ENCODE measurements at regions not wholly inside any gene's neighbourhood (a gene's known extent, or its start where the extent isn't known, plus 50 kb on each side); places are given as distances from the start of the nearest gene placed in this dataset.
"Not testable (repeated sequence)": the region's sequence is repeated elsewhere in the genome, so short reads cannot be mapped to it uniquely, and the experiment has no call there.

- TF ChIP-seq MYC (IDR thresholded peaks at IDR 0.05; ENCODE audit: borderline replicate concordance, low read length) (no peak), HOXB5 (CRISPR knock-in tag; IDR thresholded peaks at IDR 0.05) (no peak)
Measured at GRCh38 chr4:12924728-12925320, 559.3 kb downstream of the RAB28 start (continued).

- POLR2A ChIA-PET: no interaction called here
- H3K4me1 ChIP-seq: no peaks in the 10 kb centered on the region
- H3K4me3 ChIP-seq: no peak overlapping the region
- H3K27ac ChIP-seq: no peak overlapping the region
- H3K4me2 ChIP-seq: no peak overlapping the region
- H3K9me3 ChIP-seq: no peaks in the 10 kb centered on the region
- DNase-seq (ENCODE audit: low read depth in 1 of 2, low spot score in 1 of 2) (no peak), ATAC-seq (no peak), FAIRE-seq (no peak)
- TF ChIP-seq ZFP36 (IDR thresholded peaks at IDR 0.05; ENCODE audit: borderline replicate concordance, partially characterized antibody) (no peak), E2F6 (IDR thresholded peaks at IDR 0.05; ENCODE audit: borderline replicate concordance, low read depth) (no peak)
- CTCF ChIA-PET: no interaction called here
- WGBS (ENCODE audit: missing lambda C conversion rate): 6% methylated on average over 4 of the region's 4 CpGs
Measured at GRCh38 chr4:12924253-12924652, 559.9 kb downstream of the RAB28 start.

GRCh38 chr4:12912896-12913418 lies 571.2 kb downstream of the RAB28 start:
- WGBS (ENCODE audit: missing lambda C conversion rate): no CpG with 5 or more reads among the region's 2 CpGs
- ChIA-PET POLR2A (no interaction called here), CTCF (interaction anchor here (0.6 kb wide), 1 partner anchor 715 kb away, joined by 3 read pairs; no protein-coding TSS in a partner anchor)
- Histone ChIP-seq H3K4me2 (no peak overlapping the region), H3K4me1 (no peaks in the 10 kb centered on the region), H3K4me3 (no peak overlapping the region), H3K27ac (no peak overlapping the region), H3K9me3 (no peaks in the 10 kb centered on the region)
- no peak for ATAC-seq
- DNase-seq (ENCODE audit: low read depth in 1 of 2, low spot score in 1 of 2): no peak
- no peak for FAIRE-seq
- TF ChIP-seq FOSL2 (IDR thresholded peaks at IDR 0.05) (no peak), FOSL2 (CRISPR knock-in tag; IDR thresholded peaks at IDR 0.05) (no peak), NPAS2 (CRISPR knock-in tag; IDR thresholded peaks at IDR 0.05; ENCODE audit: borderline replicate concordance) (no peak), GATA3 (IDR thresholded peaks at IDR 0.05; ENCODE audit: borderline replicate concordance) (no peak), E2F6 (IDR thresholded peaks at IDR 0.05; ENCODE audit: borderline replicate concordance, low read depth) (no peak), CHD2 (IDR thresholded peaks at IDR 0.05; ENCODE audit: low read length, partially characterized antibody) (no peak), RNF2 (IDR thresholded peaks at IDR 0.05; ENCODE audit: borderline replicate concordance, low read depth) (no peak), EHMT2 (IDR thresholded peaks at IDR 0.05; ENCODE audit: low read depth) (no peak)

GRCh38 chr4:12911750-12912358 lies 572.3 kb downstream of the RAB28 start:
- ATAC-seq: no peak
- Histone ChIP-seq H3K4me2 (no peak overlapping the region), H3K4me1 (no peaks in the 10 kb centered on the region), H3K9me3 (no peaks in the 10 kb centered on the region), H3K27ac (no peak overlapping the region), H3K4me3 (no peak overlapping the region)
- no peak for DNase-seq (ENCODE audit: low read depth in 1 of 2, low spot score in 1 of 2)
- 0% methylated on average over 1 of the region's 1 CpG for WGBS (ENCODE audit: missing lambda C conversion rate)
- no peak for FAIRE-seq
- TF ChIP-seq MAX (IDR thresholded peaks at IDR 0.05) (no peak), CTCF (IDR thresholded peaks at IDR 0.05) (no peak), PBX3 (IDR thresholded peaks at IDR 0.05) (no peak), RARB (CRISPR knock-in tag; IDR thresholded peaks at IDR 0.05) (no peak), POLR2AphosphoS2 (conservative IDR thresholded peaks at IDR 0.05; ENCODE audit: low read length) (no peak), POLR2A (IDR thresholded peaks at IDR 0.05; ENCODE audit: low read length) (no peak), TFCP2L1 (CRISPR knock-in tag; IDR thresholded peaks at IDR 0.05) (no peak), BCL3 (IDR thresholded peaks at IDR 0.05) (no peak), BHLHE40 (IDR thresholded peaks at IDR 0.05; ENCODE audit: low read depth, low read length) (no peak), GATA3 (IDR thresholded peaks at IDR 0.05; ENCODE audit: borderline replicate concordance) (no peak), HOXB13 (CRISPR knock-in tag; IDR thresholded peaks at IDR 0.05; ENCODE audit: low read depth) (no peak)
- POLR2A ChIA-PET: no interaction called here
- CTCF ChIA-PET: no interaction called here

GRCh38 chr4:12903640-12904039 lies 580.5 kb downstream of the RAB28 start:
- CTCF ChIA-PET; POLR2A ChIA-PET; DNase-seq (ENCODE audit: low read depth in 1 of 2, low spot score in 1 of 2); H3K27ac ChIP-seq; FAIRE-seq; H3K4me1 ChIP-seq; H3K4me2 ChIP-seq; H3K9me3 ChIP-seq; ATAC-seq; H3K4me3 ChIP-seq: not testable (repeated sequence)
- no CpG with 5 or more reads among the region's 15 CpGs for WGBS (ENCODE audit: missing lambda C conversion rate)
